ENCODE measurements at regions not wholly inside any gene's neighbourhood (a gene's known extent, or its start where the extent isn't known, plus 50 kb on each side); places are given as distances from the start of the nearest gene placed in this dataset.

DNA sequence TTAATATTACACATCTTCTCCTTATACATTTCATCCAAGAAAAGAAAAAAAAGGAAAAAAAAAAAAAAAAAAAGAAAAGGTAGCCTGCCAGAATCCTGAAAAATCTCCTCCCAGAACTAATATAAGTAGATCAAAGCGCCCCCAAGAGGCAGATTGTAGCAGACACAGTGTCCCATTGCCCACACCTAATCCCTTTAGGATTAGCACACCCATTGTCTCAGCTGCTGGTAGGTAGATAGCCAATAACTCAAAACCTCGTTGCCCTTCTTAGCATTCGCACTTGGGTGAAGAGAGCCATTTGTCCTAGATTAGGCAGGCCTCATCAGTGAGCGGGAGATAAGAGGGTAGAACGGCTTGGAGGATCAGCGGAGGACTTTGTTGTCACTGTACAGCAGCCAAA lies 100.2 kb upstream of the SORCS1 start:
- Histone ChIP-seq H3K4me1 (ENCODE audit: control insufficient read depth, insufficient read depth, low read length) (no peaks in the 10 kb centered on the region), H3K9me1 (ENCODE audit: insufficient read depth, low read length) (no peaks in the 10 kb centered on the region), H3K27me3 (ENCODE audit: control insufficient read depth, insufficient read depth, low read length) (no peaks in the 10 kb centered on the region), H4K8ac (ENCODE audit: low read depth in 2 of 2, low read length in 2 of 2) (no peak overlapping the region), H3K9ac (ENCODE audit: low read depth, low read length) (no peak overlapping the region), H4K5ac (ENCODE audit: low read depth, low read length) (no peak overlapping the region), H3K9me3 (ENCODE audit: control insufficient read depth, insufficient read depth, low read length) (peaks cover 11% of the 10 kb centered on the region), H4K91ac (ENCODE audit: insufficient read depth, low read depth, low read length) (no peak overlapping the region), H2AK9ac (replicated peaks; ENCODE audit: low read depth, low read length, poor library complexity) (no peak overlapping the region), H3K18ac (ENCODE audit: low read depth, low read length) (no peak overlapping the region), H3K23ac (ENCODE audit: low read depth, low read length) (no peak overlapping the region), H2BK20ac (ENCODE audit: low read depth, low read length) (no peak overlapping the region), H2BK5ac (ENCODE audit: low read depth, low read length, poor library complexity, severe bottlenecking) (no peak overlapping the region), H3K56ac (ENCODE audit: extremely low read depth, insufficient read depth, low read length) (no peak overlapping the region), H3K4me2 (ENCODE audit: low read depth, low read length) (no peak overlapping the region), H3K79me1 (ENCODE audit: low read depth in 1 of 2, low read length in 2 of 2) (no peaks in the 10 kb centered on the region), H3K27ac (ENCODE audit: insufficient read depth, low read length) (no peak overlapping the region), H3K4ac (ENCODE audit: low read depth, low read length) (no peak overlapping the region), H3K4me3 (ENCODE audit: insufficient read depth, low read depth, low read length) (no peak overlapping the region), H3K14ac (replicated peaks; ENCODE audit: low read depth, low read length) (no peak overlapping the region), H2BK15ac (ENCODE audit: low read depth, low read length) (no peak overlapping the region), H2AFZ (replicated peaks; ENCODE audit: low read length, poor library complexity) (no peak overlapping the region), H2BK120ac (ENCODE audit: low read depth, low read length) (no peak overlapping the region), H2AK5ac (ENCODE audit: low read depth, low read length) (no peak overlapping the region), H3K36me3 (ENCODE audit: control insufficient read depth, insufficient read depth, low read length) (no peaks in the 10 kb centered on the region), H4K20me1 (ENCODE audit: insufficient read depth, low read length) (no peaks in the 10 kb centered on the region)
- CTCF ChIA-PET, result no interaction called here
- BruUV-seq (replicated peaks), result no TSS peak
- POLR2A ChIA-PET (ENCODE audit: unreplicated experiment), result no interaction called here
- dilution Hi-C loops (cut with HindIII; ENCODE audit: low sequenced_read_pairs, unreplicated experiment), result no loop called here
- no peak for ATAC-seq (ENCODE audit: low read depth)
- intact Hi-C loops (cut with micrococcal nuclease), result no loop called here
- TF ChIP-seq FOS (IDR thresholded peaks at IDR 0.05; ENCODE audit: low read depth, low read length) (no peak), CEBPB (IDR thresholded peaks at IDR 0.05; ENCODE audit: low read depth, low read length) (no peak), MAZ (IDR thresholded peaks at IDR 0.05; ENCODE audit: borderline replicate concordance, low read depth, low read length) (no peak), BHLHE40 (IDR thresholded peaks at IDR 0.05; ENCODE audit: low read depth, low read length) (no peak)
- TF ChIP-seq, protein P1, sequence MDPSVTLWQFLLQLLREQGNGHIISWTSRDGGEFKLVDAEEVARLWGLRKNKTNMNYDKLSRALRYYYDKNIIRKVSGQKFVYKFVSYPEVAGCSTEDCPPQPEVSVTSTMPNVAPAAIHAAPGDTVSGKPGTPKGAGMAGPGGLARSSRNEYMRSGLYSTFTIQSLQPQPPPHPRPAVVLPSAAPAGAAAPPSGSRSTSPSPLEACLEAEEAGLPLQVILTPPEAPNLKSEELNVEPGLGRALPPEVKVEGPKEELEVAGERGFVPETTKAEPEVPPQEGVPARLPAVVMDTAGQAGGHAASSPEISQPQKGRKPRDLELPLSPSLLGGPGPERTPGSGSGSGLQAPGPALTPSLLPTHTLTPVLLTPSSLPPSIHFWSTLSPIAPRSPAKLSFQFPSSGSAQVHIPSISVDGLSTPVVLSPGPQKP (IDR thresholded peaks at IDR 0.05; ENCODE audit: borderline replicate concordance, low read depth, low read length), result no peak
- in situ Hi-C loops (cut with MboI; ENCODE audit: low sequenced_read_pairs), result no loop called here
- no CpG with 5 or more reads among the region's 6 CpGs for WGBS, 2 experiments (ENCODE audit: extremely low coverage in 2 of 2, insufficient read length in 1 of 2)
- no peak for DNase-seq

Data from IMR-90 (cell line).